Esophagus muscularis mucosa (tissue), 4 donors: ENCODE measurements at regions not wholly inside any gene's neighbourhood (a gene's known extent, or its start where the extent isn't known, plus 50 kb on each side); places are given as distances from the start of the nearest gene placed in this dataset.
"Not testable (repeated sequence)": the region's sequence is repeated elsewhere in the genome, so short reads cannot be mapped to it uniquely, and the experiment has no call there.

Source experiments
- DNase-seq: peaks from one replicate; pipeline ENCODE4 v3.0.0-alpha.2; 2017; ENCODE audit errors: extremely low spot score
- H3K27ac ChIP-seq, 4 donors: fragments of 200-600 bp; sonication (generic); replicated peaks in 1 of 4; 1 replicate in 3 of 4; 2 replicates in 1 of 4; pipeline ENCODE4 v1.5.1; 2016 to 2019; ENCODE audit warnings: mild to moderate bottlenecking in 1 of 4
- H3K27me3 ChIP-seq, 4 donors: fragments of 200-600 bp; sonication (generic); one replicate each; pipeline versions ENCODE4 v1.5.1 to v1.6.0; 2016 to 2019
- H3K36me3 ChIP-seq, 4 donors: fragments of 200-600 bp; sonication (generic); one replicate each; pipeline ENCODE4 v1.5.1; 2016 to 2019
- H3K4me1 ChIP-seq, 4 donors: fragments of 200-600 bp; sonication (generic); one replicate each; pipeline ENCODE4 v1.5.1; 2016 to 2019
- H3K4me3 ChIP-seq, 4 donors: fragments of 200-600 bp; sonication (generic); 1 replicate in 2 of 4; 2 replicates in 2 of 4; pipeline ENCODE4 v1.5.1; 2016 to 2019; ENCODE audit warnings: mild to moderate bottlenecking in 4 of 4, moderate library complexity in 1 of 4
- H3K9me3 ChIP-seq, 4 donors: fragments of 200-600 bp; sonication (generic); 1 replicate in 3 of 4; 2 replicates in 1 of 4; pipeline ENCODE4 v1.5.1; 2016 to 2019
- EP300 ChIP-seq: sonication (generic); formaldehyde crosslinking; IDR thresholded peaks from one replicate; pipeline ENCODE4 v1.6.1; 2017; ENCODE audit warnings: antibody characterized with exemption
- POLR2A ChIP-seq: fragments of 450-650 bp; IDR thresholded peaks from one replicate; pipeline ENCODE4 v1.6.1; 2017; ENCODE audit warnings: antibody characterized with exemption, moderate library complexity, mild to moderate bottlenecking, low read depth
- POLR2AphosphoS5 ChIP-seq, 2 donors: sonication (generic); formaldehyde crosslinking; IDR thresholded peaks; one replicate each; pipeline ENCODE4 v1.6.1; 2017; ENCODE audit warnings: antibody characterized with exemption in 2 of 2
- WGBS: methylation state at CpG from one replicate; pipeline ENCODE4 v1.1.5; 2018; 5-methylcytosine and 5-hydroxymethylcytosine counted together
- intact Hi-C: fragments of 100-400 bp; cut with DNase I; formaldehyde crosslinking; loops from one replicate; pipeline ENCODE4 v1.15.1; 2023
- TF ChIP-seq, protein P1 (sequence below), 3 experiments: fragments of 200-600 bp in 2 of 3; fragments of 450-650 bp in 1 of 3; sonication (generic) in 2 of 3; IDR thresholded peaks; one replicate each; pipeline ENCODE4 v1.5.1; 2017 to 2019; ENCODE audit warnings: antibody characterized with exemption in 3 of 3, mild to moderate bottlenecking in 2 of 3, moderate library complexity in 1 of 3

DNA sequence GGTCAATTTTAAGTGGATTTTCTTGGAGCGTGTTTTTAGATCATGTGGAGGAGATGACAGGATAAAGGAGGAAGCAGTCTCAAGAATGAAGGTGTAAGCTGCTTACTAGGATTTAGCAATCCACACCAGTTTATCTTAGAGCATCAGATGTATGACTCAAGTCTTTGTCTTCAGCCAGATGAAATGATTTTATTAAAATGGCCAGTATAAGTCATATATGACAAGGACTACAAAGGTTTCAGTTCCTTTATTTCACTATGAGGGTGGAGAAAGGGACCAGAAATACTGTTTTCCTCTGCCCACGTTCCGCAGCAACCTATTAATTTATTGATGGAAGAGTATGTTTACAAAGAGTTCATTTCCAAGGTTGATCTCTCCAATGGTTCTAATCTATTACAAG is 970.5 kb upstream of the SLC39A10 start:
- Histone ChIP-seq H3K36me3 (no peaks in the 10 kb centered on the region), H3K27ac (no peak overlapping the region), H3K27me3 (no peaks in the 10 kb centered on the region), H3K4me3 (no peak overlapping the region), H3K9me3 (no peaks in the 10 kb centered on the region), H3K4me1 (no peaks in the 10 kb centered on the region)
- TF ChIP-seq POLR2AphosphoS5 (IDR thresholded peaks at IDR 0.05) (no peak), POLR2A (no peak), EP300 (no peak)
- TF ChIP-seq, protein P1, sequence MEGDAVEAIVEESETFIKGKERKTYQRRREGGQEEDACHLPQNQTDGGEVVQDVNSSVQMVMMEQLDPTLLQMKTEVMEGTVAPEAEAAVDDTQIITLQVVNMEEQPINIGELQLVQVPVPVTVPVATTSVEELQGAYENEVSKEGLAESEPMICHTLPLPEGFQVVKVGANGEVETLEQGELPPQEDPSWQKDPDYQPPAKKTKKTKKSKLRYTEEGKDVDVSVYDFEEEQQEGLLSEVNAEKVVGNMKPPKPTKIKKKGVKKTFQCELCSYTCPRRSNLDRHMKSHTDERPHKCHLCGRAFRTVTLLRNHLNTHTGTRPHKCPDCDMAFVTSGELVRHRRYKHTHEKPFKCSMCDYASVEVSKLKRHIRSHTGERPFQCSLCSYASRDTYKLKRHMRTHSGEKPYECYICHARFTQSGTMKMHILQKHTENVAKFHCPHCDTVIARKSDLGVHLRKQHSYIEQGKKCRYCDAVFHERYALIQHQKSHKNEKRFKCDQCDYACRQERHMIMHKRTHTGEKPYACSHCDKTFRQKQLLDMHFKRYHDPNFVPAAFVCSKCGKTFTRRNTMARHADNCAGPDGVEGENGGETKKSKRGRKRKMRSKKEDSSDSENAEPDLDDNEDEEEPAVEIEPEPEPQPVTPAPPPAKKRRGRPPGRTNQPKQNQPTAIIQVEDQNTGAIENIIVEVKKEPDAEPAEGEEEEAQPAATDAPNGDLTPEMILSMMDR (IDR thresholded peaks at IDR 0.05): no peak
- intact Hi-C loops: no loop called here
- 84% methylated on average over 3 of the region's 3 CpGs for WGBS
- no peak for DNase-seq

DNA sequence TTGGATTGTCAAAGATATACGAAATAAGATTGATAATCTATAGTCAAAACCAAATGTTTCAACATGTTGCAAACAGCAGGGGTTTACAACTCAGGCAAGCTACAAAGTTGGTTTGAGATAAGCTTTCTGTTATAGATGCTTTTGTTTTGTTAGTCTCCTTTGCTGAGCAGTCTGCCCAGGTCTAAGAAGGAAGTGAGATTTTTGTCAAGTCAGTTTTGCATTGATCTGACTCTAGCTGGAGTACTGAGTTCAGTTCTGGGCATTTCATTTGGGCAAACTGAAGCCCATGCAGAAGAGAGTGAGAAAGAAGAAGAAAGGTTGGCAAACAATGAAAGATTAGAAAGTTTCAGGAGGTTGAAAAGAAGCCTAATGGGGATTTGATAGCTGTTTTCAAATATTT is 983.0 kb upstream of the SLC39A10 start:
- 85% methylated on average over 1 of the region's 1 CpG for WGBS
- no peak for DNase-seq
- Histone ChIP-seq H3K9me3 (no peaks in the 10 kb centered on the region), H3K27ac (no peak overlapping the region), H3K27me3 (no peaks in the 10 kb centered on the region), H3K36me3 (no peaks in the 10 kb centered on the region), H3K4me1 (no peaks in the 10 kb centered on the region), H3K4me3 (no peak overlapping the region)
- intact Hi-C loops: no loop called here
- TF ChIP-seq POLR2A: no peak
- TF ChIP-seq EP300: no peak
- TF ChIP-seq POLR2AphosphoS5 (IDR thresholded peaks at IDR 0.05): no peak
- TF ChIP-seq, protein P1 (IDR thresholded peaks at IDR 0.05): no peak

DNA sequence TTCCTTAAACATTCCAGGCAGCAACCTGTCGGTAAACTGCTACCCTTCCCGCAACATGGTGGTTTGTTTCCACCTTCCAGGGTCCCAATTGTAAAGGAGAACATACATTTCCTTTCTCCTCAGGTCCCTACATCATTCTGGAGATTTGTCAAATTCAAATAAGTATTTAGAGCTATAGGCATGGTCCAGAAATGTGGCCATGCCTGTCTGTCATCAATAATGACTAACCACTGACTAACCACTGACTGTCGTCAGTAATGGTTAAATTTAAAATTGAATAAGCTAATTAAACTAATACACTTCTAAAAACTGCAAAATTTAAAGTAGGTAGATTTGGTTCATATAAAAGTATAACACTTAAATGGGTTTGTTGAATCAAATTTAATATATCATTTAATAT is 984.0 kb upstream of the SLC39A10 start:
- WGBS: 91% methylated on average over 3 of the region's 3 CpGs
- intact Hi-C loops: no loop called here
- Histone ChIP-seq H3K27ac (no peak overlapping the region), H3K36me3 (no peaks in the 10 kb centered on the region), H3K4me1 (no peaks in the 10 kb centered on the region), H3K27me3 (no peaks in the 10 kb centered on the region), H3K9me3 (no peaks in the 10 kb centered on the region), H3K4me3 (no peak overlapping the region)
- no peak for TF ChIP-seq POLR2A
- TF ChIP-seq, protein P1 (IDR thresholded peaks at IDR 0.05): no peak
- no peak for TF ChIP-seq POLR2AphosphoS5 (IDR thresholded peaks at IDR 0.05)
- TF ChIP-seq EP300: no peak
- no peak for DNase-seq

DNA sequence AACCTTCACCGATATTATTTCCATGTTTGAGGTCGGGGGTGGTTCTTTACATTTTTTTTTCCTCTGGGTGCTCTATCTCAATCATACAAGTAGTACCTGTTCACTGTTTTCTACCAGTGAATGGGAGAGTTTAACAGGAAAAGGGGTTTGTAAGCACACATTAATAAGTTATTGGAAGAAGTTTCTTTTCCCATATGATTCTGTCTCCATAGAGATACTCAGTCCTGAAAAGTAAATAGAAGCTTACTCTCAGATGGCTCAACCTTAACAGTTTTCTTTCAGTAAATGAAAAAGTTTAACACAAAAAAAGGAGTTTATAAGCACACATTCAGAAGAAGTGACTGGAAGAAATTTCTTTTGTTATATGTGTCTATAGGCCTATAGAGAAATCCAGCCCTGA is 995.6 kb upstream of the SLC39A10 start:
- TF ChIP-seq POLR2A: no peak
- TF ChIP-seq, protein P1 (IDR thresholded peaks at IDR 0.05): no peak
- no peak for TF ChIP-seq POLR2AphosphoS5 (IDR thresholded peaks at IDR 0.05)
- TF ChIP-seq EP300: no peak
- intact Hi-C loops: no loop called here
- WGBS: 83% methylated on average over 2 of the region's 2 CpGs
- H3K9me3 ChIP-seq: no peaks in the 10 kb centered on the region
- H3K27ac ChIP-seq: no peak overlapping the region
- H3K27me3 ChIP-seq: no peaks in the 10 kb centered on the region
- no peak for DNase-seq
- H3K4me3 ChIP-seq: no peak overlapping the region
- H3K36me3 ChIP-seq: no peaks in the 10 kb centered on the region
- no peaks in the 10 kb centered on the region for H3K4me1 ChIP-seq

DNA sequence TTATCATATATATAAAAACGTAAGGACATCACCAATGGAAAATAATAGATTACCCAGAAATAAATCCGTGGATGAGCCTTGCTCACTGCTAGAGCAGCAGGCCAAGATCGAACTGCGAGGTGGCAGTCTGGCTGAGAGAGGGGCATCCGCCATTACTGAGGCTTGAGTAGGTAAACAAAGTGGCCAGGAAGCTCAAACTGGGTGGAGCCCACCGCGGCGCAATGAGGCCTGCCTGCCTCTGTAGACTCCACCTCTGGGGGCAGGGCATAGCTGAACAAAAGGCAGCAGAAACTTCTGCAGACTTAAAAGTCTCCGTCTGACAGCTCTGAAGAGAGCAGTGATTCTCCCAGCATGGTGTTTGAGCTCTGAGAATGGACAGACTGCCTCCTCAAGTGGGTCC is 1018.0 kb upstream of the SLC39A10 start:
- H3K9me3 ChIP-seq, H3K27ac ChIP-seq, H3K4me3 ChIP-seq, DNase-seq, H3K4me1 ChIP-seq, intact Hi-C loops, H3K36me3 ChIP-seq, H3K27me3 ChIP-seq: not testable (repeated sequence)
- WGBS: 93% methylated on average over 8 of the region's 9 CpGs
